SHP77 treated with DMSO at 0.1 percent for 48 hours (cell line): ENCODE measurements at regions not wholly inside any gene's neighbourhood (a gene's known extent, or its start where the extent isn't known, plus 50 kb on each side); places are given as distances from the start of the nearest gene placed in this dataset.
"Not testable (repeated sequence)": the region's sequence is repeated elsewhere in the genome, so short reads cannot be mapped to it uniquely, and the experiment has no call there.

ENCODE experiments used
- DNase-seq: peaks from one replicate; lab custom pipeline; 2025; lab: John Stamatoyannopoulos, UW

GRCh38 chr6:141498977-141499376 is 633.7 kb upstream of the GJE1 start:
- DNase-seq: no peak

GRCh38 chr6:141492521-141493284 is 640.0 kb upstream of the GJE1 start:
- DNase-seq: no peak

GRCh38 chr6:141491684-141492083 is 641.0 kb upstream of the GJE1 start:
- DNase-seq: no peak

- DNase-seq: no peak
Measured at GRCh38 chr6:141490982-141491381, 641.7 kb upstream of the GJE1 start.

- DNase-seq: peak; percentile 20
Measured at GRCh38 chr6:141488488-141488887, 644.2 kb upstream of the GJE1 start.

- DNase-seq: peak; percentile 74
Measured at GRCh38 chr6:141486942-141487341, 645.8 kb upstream of the GJE1 start.

- no peak for DNase-seq
Measured at GRCh38 chr6:141484711-141485110, 648.0 kb upstream of the GJE1 start.

- peak; percentile 87 for DNase-seq
Measured at GRCh38 chr6:141483598-141484061, 649.1 kb upstream of the GJE1 start.

- DNase-seq: peak; percentile 77
Measured at GRCh38 chr6:141482796-141483597, 649.7 kb upstream of the GJE1 start.

- DNase-seq: no peak
Measured at GRCh38 chr6:141475259-141475658, 657.5 kb upstream of the GJE1 start.

GRCh38 chr6:141472162-141472928 is 660.4 kb upstream of the GJE1 start:
- no peak for DNase-seq

- no peak for DNase-seq
Measured at GRCh38 chr6:141470810-141471209, 661.9 kb upstream of the GJE1 start.

- no peak for DNase-seq
Measured at GRCh38 chr6:141467881-141468280, 664.8 kb upstream of the GJE1 start.

GRCh38 chr6:141467041-141467440 is 665.7 kb upstream of the GJE1 start:
- no peak for DNase-seq

- no peak for DNase-seq
Measured at GRCh38 chr6:141464896-141465295, 667.8 kb upstream of the GJE1 start.

GRCh38 chr6:141464490-141464889 is 668.2 kb upstream of the GJE1 start:
- peak; percentile 67 for DNase-seq

GRCh38 chr6:141463237-141463977 is 669.3 kb upstream of the GJE1 start:
- no peak for DNase-seq

- no peak for DNase-seq
Measured at GRCh38 chr6:141460743-141461484, 671.8 kb upstream of the GJE1 start.

- not testable (repeated sequence) for DNase-seq
Measured at GRCh38 chr6:141460245-141460644, 672.5 kb upstream of the GJE1 start.

- DNase-seq: not testable (repeated sequence)
Measured at GRCh38 chr6:141457984-141458383, 674.7 kb upstream of the GJE1 start.

GRCh38 chr6:141452354-141452686 is 680.4 kb upstream of the GJE1 start:
- DNase-seq: no peak
